ENCODE measurements at regions not wholly inside any gene's neighbourhood (a gene's known extent, or its start where the extent isn't known, plus 50 kb on each side); places are given as distances from the start of the nearest gene placed in this dataset.

DNA sequence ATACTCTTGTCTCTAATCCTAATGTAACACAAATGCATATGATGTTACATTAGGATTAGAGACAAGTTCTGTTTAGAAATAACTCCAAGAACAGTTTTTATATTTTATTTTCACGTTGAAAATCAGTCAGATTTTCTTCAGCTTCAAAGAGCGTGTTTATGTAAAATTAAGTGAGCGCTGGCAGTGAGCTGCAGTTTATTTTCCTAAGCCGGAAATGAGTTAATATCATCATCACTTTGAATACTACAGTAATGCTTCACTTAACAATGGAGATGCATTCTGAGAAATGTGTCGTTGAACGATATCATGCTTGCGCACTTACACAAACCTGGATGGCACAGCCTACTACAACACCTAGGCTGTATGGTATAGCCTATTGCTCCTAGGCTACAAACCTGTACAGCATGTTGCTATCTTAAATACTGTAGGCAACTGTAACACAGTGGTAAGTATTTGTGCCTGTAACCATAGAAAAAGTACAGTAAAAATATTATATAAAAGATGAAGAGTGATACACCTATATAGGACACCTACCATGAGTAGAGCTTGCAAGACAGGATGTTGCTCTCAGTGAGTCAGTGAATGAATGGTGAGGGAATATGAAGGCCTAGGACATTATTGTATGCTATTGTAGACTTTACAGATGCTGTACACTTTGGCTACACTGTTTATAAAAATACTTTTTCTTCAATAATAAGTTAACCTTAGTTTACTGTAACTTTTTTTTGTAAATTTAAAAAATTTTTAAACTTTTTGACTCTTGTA is 65.9 kb upstream of the C5orf46 start:
- Histone ChIP-seq H3K36me3 (no peaks in the 10 kb centered on the region), H3K4me3 (no peak overlapping the region), H3K27me3 (no peaks in the 10 kb centered on the region), H3K27ac (no peak overlapping the region), H3K9me3 (no peaks in the 10 kb centered on the region), H3K4me1 (no peaks in the 10 kb centered on the region)
- DNase-seq (no peak), ATAC-seq (no peak)
- intact Hi-C loops (cut with DNase I), result no loop called here
- TF ChIP-seq, protein P1, sequence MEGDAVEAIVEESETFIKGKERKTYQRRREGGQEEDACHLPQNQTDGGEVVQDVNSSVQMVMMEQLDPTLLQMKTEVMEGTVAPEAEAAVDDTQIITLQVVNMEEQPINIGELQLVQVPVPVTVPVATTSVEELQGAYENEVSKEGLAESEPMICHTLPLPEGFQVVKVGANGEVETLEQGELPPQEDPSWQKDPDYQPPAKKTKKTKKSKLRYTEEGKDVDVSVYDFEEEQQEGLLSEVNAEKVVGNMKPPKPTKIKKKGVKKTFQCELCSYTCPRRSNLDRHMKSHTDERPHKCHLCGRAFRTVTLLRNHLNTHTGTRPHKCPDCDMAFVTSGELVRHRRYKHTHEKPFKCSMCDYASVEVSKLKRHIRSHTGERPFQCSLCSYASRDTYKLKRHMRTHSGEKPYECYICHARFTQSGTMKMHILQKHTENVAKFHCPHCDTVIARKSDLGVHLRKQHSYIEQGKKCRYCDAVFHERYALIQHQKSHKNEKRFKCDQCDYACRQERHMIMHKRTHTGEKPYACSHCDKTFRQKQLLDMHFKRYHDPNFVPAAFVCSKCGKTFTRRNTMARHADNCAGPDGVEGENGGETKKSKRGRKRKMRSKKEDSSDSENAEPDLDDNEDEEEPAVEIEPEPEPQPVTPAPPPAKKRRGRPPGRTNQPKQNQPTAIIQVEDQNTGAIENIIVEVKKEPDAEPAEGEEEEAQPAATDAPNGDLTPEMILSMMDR (IDR thresholded peaks at IDR 0.05), result no peak

DNA sequence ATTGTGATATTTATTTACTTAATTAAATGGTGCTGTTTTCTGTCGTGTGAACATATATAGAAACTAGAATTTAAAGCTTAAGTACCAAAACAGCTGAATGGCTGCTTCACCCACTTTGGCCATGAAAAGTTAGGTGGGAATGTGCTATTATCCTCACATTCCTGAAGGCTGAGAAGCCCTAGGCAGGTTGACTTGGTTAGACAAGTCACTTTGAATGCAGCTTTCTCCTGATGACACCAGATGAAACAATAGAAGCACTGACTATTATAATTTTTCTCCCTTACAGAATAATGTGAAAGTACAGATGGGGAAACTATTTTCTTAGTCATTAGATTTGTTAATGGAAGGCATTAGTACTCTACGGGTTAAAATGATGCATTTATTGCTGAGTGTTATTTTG is 65.1 kb upstream of the C5orf46 start:
- Histone ChIP-seq H3K36me3 (no peaks in the 10 kb centered on the region), H3K9me3 (no peaks in the 10 kb centered on the region), H3K27me3 (no peaks in the 10 kb centered on the region), H3K4me3 (no peak overlapping the region), H3K27ac (no peak overlapping the region), H3K4me1 (no peaks in the 10 kb centered on the region)
- intact Hi-C loops (cut with DNase I), result no loop called here
- DNase-seq, result no peak
- ATAC-seq, result no peak
- TF ChIP-seq, protein P1 (IDR thresholded peaks at IDR 0.05), result no peak

- no peaks in the 10 kb centered on the region for H3K4me1 ChIP-seq
- H3K9me3 ChIP-seq, result no peaks in the 10 kb centered on the region
- intact Hi-C loops (cut with DNase I), result no loop called here
- H3K4me3 ChIP-seq, result no peak overlapping the region
- no peaks in the 10 kb centered on the region for H3K36me3 ChIP-seq
- no peak for DNase-seq
- no peak overlapping the region for H3K27ac ChIP-seq
- no peaks in the 10 kb centered on the region for H3K27me3 ChIP-seq
- no peak for ATAC-seq
- TF ChIP-seq, protein P1 (IDR thresholded peaks at IDR 0.05), result no peak
Observed at GRCh38 chr5:147968855-147969254, 62.5 kb upstream of the C5orf46 start.

GRCh38 chr5:147966829-147967228 is 60.5 kb upstream of the C5orf46 start:
- no peaks in the 10 kb centered on the region for H3K9me3 ChIP-seq
- H3K27me3 ChIP-seq, result no peaks in the 10 kb centered on the region
- DNase-seq (no peak), ATAC-seq (no peak)
- no peak overlapping the region for H3K27ac ChIP-seq
- TF ChIP-seq, protein P1 (IDR thresholded peaks at IDR 0.05), result no peak
- no peak overlapping the region for H3K4me3 ChIP-seq
- H3K36me3 ChIP-seq, result no peaks in the 10 kb centered on the region
- no peaks in the 10 kb centered on the region for H3K4me1 ChIP-seq
- intact Hi-C loops (cut with DNase I), result no loop called here

DNA sequence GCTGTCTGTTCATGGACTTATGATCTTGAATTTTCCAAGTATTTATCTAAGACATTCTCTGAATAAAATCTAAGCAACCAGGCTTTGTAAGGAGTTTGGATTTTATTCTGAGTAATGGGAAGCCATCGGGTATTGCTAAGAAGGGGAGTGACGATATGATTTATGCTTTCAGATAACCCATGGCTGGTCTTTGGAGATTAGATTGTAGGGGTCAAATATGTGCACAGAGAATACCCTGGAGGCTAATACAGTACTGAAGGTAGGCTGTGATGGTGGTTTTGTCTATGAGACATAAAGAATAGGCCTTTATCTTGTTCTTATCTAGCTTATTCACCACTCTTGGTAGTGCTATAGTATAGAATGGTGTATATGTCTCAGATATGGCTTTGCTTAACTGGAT is 60.0 kb upstream of the C5orf46 start:
- intact Hi-C loops (cut with DNase I), result no loop called here
- no peak for DNase-seq
- TF ChIP-seq, protein P1 (IDR thresholded peaks at IDR 0.05), result no peak
- Histone ChIP-seq H3K36me3 (no peaks in the 10 kb centered on the region), H3K27me3 (no peaks in the 10 kb centered on the region), H3K4me1 (no peaks in the 10 kb centered on the region), H3K9me3 (no peaks in the 10 kb centered on the region), H3K4me3 (no peak overlapping the region), H3K27ac (no peak overlapping the region)
- ATAC-seq, result no peak

GRCh38 chr5:147965715-147966114 is 59.4 kb upstream of the C5orf46 start:
- no peak for ATAC-seq
- Histone ChIP-seq H3K27ac (no peak overlapping the region), H3K4me1 (no peaks in the 10 kb centered on the region), H3K27me3 (no peaks in the 10 kb centered on the region), H3K4me3 (no peak overlapping the region), H3K9me3 (no peaks in the 10 kb centered on the region), H3K36me3 (no peaks in the 10 kb centered on the region)
- intact Hi-C loops (cut with DNase I), result no loop called here
- TF ChIP-seq, protein P1 (IDR thresholded peaks at IDR 0.05), result no peak
- no peak for DNase-seq
